ENCODE measurements at regions not wholly inside any gene's neighbourhood (a gene's known extent, or its start where the extent isn't known, plus 50 kb on each side); places are given as distances from the start of the nearest gene placed in this dataset.
A peak's percentile ranks its signal among the peaks of the same experiment; 100 is the strongest.

- Histone ChIP-seq H3K79me2 (ENCODE audit: insufficient read depth, low read length) (no peaks in the 10 kb centered on the region), H3K36me3 (replicated peaks in 1 of 2; ENCODE audit: control insufficient read depth in 1 of 2, insufficient read depth in 2 of 2, low read length in 2 of 2) (no peaks in the 10 kb centered on the region), H3K9ac (ENCODE audit: insufficient read depth, low read depth, low read length) (no peak overlapping the region), H2AFZ (ENCODE audit: low read length) (no peak overlapping the region), H4K20me1 (ENCODE audit: insufficient read depth, low read length) (no peaks in the 10 kb centered on the region), H3K27ac (ENCODE audit: extremely low read length, insufficient read depth, low read length) (no peak overlapping the region), H3K27me3 (ENCODE audit: control insufficient read depth in 1 of 2, insufficient read depth in 2 of 2, low read length in 2 of 2) (no peaks in the 10 kb centered on the region), H3K4me1 (ENCODE audit: insufficient read depth, low read length) (no peaks in the 10 kb centered on the region), H3K9me3 (ENCODE audit: low read length) (no peaks in the 10 kb centered on the region), H3K4me2 (ENCODE audit: low read depth, low read length) (no peak overlapping the region), H3K4me3 (replicated peaks in 1 of 3; ENCODE audit: insufficient read depth in 1 of 3, low read depth in 2 of 3, low read length in 3 of 3) (no peak overlapping the region)
- FAIRE-seq (no peak), DNase-seq (ENCODE audit: low spot score) (no peak), ATAC-seq (peak; percentile 50)
- no TSS peak for BruUV-seq (replicated peaks)
- TF ChIP-seq ZFP82 (CRISPR knock-in tag; IDR thresholded peaks at IDR 0.05; ENCODE audit: borderline replicate concordance), result 0 out of 2 replicates have a peak, but pooled peaks have one; percentile 43
- TF ChIP-seq ZNF790 (CRISPR knock-in tag; IDR thresholded peaks at IDR 0.05; ENCODE audit: borderline replicate concordance), result no peak
- TF ChIP-seq, protein P1, sequence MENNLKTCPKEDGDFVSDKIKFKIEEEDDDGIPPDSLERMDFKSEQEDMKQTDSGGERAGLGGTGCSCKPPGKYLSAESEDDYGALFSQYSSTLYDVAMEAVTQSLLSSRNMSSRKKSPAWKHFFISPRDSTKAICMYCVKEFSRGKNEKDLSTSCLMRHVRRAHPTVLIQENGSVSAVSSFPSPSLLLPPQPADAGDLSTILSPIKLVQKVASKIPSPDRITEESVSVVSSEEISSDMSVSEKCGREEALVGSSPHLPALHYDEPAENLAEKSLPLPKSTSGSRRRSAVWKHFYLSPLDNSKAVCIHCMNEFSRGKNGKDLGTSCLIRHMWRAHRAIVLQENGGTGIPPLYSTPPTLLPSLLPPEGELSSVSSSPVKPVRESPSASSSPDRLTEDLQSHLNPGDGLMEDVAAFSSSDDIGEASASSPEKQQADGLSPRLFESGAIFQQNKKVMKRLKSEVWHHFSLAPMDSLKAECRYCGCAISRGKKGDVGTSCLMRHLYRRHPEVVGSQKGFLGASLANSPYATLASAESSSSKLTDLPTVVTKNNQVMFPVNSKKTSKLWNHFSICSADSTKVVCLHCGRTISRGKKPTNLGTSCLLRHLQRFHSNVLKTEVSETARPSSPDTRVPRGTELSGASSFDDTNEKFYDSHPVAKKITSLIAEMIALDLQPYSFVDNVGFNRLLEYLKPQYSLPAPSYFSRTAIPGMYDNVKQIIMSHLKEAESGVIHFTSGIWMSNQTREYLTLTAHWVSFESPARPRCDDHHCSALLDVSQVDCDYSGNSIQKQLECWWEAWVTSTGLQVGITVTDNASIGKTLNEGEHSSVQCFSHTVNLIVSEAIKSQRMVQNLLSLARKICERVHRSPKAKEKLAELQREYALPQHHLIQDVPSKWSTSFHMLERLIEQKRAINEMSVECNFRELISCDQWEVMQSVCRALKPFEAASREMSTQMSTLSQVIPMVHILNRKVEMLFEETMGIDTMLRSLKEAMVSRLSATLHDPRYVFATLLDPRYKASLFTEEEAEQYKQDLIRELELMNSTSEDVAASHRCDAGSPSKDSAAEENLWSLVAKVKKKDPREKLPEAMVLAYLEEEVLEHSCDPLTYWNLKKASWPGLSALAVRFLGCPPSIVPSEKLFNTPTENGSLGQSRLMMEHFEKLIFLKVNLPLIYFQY (CRISPR knock-in tag; IDR thresholded peaks at IDR 0.05; ENCODE audit: borderline replicate concordance), result no peak
- in situ Hi-C loops (cut with HindIII; ENCODE audit: extremely low pct_ligation_motif_present, low pct_unique_long_range_greater_than_20kb) (no loop called here), intact Hi-C loops (cut with micrococcal nuclease; ENCODE audit: unreplicated experiment) (no loop called here)
- ChIA-PET POLR2A (no interaction called here), CTCF (ENCODE audit: low intra/inter-chr PET ratio, low total read pairs) (no interaction called here)
- WGBS (ENCODE audit: low lambda C conversion rate), result 6% methylated on average over 3 of the region's 3 CpGs
Observed at GRCh38 chr14:38662781-38663180, 406.9 kb upstream of the CLEC14A start.

DNA sequence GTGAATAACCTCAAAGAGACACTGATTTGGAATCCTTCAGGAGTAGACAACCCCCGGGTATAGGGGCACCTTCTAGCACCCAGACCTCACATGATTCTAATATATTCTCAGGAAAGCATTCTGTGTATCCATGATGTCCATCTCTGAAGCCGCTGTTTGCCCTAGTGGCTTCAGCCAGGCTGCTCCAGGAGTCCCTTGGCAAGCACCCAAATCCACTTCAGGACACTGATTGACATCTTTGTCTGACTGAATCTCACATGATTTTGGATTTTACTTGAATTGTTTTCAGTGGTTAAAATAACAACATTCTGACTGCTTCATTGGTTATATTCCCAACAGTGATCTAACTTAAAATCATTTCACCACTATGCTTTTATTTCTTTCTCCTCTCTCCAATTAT, 390.5 kb upstream of the CLEC14A start:
- no peak for FAIRE-seq

More for the DNA sequence above, 390.5 kb upstream of the CLEC14A start:
- Histone ChIP-seq H3K27ac (ENCODE audit: extremely low read length, insufficient read depth, low read length) (no peak overlapping the region), H3K79me2 (ENCODE audit: insufficient read depth, low read length) (no peaks in the 10 kb centered on the region), H3K4me3 (replicated peaks in 1 of 3; ENCODE audit: insufficient read depth in 1 of 3, low read depth in 2 of 3, low read length in 3 of 3) (no peak overlapping the region), H2AFZ (ENCODE audit: low read length) (no peak overlapping the region), H3K4me1 (ENCODE audit: insufficient read depth, low read length) (no peaks in the 10 kb centered on the region), H3K9ac (ENCODE audit: insufficient read depth, low read depth, low read length) (no peak overlapping the region), H3K9me3 (ENCODE audit: low read length) (no peaks in the 10 kb centered on the region), H4K20me1 (ENCODE audit: insufficient read depth, low read length) (no peaks in the 10 kb centered on the region), H3K4me2 (ENCODE audit: low read depth, low read length) (no peak overlapping the region), H3K27me3 (ENCODE audit: control insufficient read depth in 1 of 2, insufficient read depth in 2 of 2, low read length in 2 of 2) (no peaks in the 10 kb centered on the region), H3K36me3 (replicated peaks in 1 of 2; ENCODE audit: control insufficient read depth in 1 of 2, insufficient read depth in 2 of 2, low read length in 2 of 2) (no peaks in the 10 kb centered on the region)
- in situ Hi-C loops (cut with HindIII; ENCODE audit: extremely low pct_ligation_motif_present, low pct_unique_long_range_greater_than_20kb) (no loop called here), intact Hi-C loops (cut with micrococcal nuclease; ENCODE audit: unreplicated experiment) (no loop called here)
- DNase-seq (ENCODE audit: low spot score) (no peak), ATAC-seq (no peak)
- ChIA-PET CTCF (ENCODE audit: low intra/inter-chr PET ratio, low total read pairs) (no interaction called here), POLR2A (no interaction called here)
- TF ChIP-seq PLRG1 (conservative IDR thresholded peaks at IDR 0.05) (no peak), ZNF160 (CRISPR knock-in tag; IDR thresholded peaks at IDR 0.05) (no peak), ZBTB1 (CRISPR knock-in tag; IDR thresholded peaks at IDR 0.05; ENCODE audit: borderline replicate concordance) (no peak), ZNF75D (CRISPR knock-in tag; IDR thresholded peaks at IDR 0.05; ENCODE audit: borderline replicate concordance) (no peak), EP300 (IDR thresholded peaks at IDR 0.05; ENCODE audit: low read depth in 2 of 2, low read length in 2 of 2) (no peak), EP300 (CRISPR knock-in tag; IDR thresholded peaks at IDR 0.05; ENCODE audit: borderline replicate concordance) (no peak), NCOR1 (IDR thresholded peaks at IDR 0.05; ENCODE audit: borderline replicate concordance, low read length) (no peak), ONECUT2 (CRISPR knock-in tag; IDR thresholded peaks at IDR 0.05) (no peak), IRF9 (CRISPR knock-in tag; IDR thresholded peaks at IDR 0.05; ENCODE audit: borderline replicate concordance) (no peak), ZNF34 (CRISPR knock-in tag; IDR thresholded peaks at IDR 0.05; ENCODE audit: borderline replicate concordance) (no peak), ZNF564 (CRISPR knock-in tag; IDR thresholded peaks at IDR 0.05) (no peak), MTF2 (CRISPR knock-in tag; IDR thresholded peaks at IDR 0.05; ENCODE audit: borderline replicate concordance) (no peak)
- WGBS (ENCODE audit: low lambda C conversion rate), result 15% methylated on average over 2 of the region's 2 CpGs
- BruUV-seq (replicated peaks), result no TSS peak

Measured in HepG2 (cell line).